Panc1 (cell line): ENCODE measurements at regions not wholly inside any gene's neighbourhood (a gene's known extent, or its start where the extent isn't known, plus 50 kb on each side); places are given as distances from the start of the nearest gene placed in this dataset.

ENCODE experiments used
- CTCF ChIP-seq: fragments of 450-650 bp; IDR thresholded peaks from 2 replicates; pipeline ENCODE4 v1.5.1; 2017; ENCODE audit warnings: mild to moderate bottlenecking
- POLR2AphosphoS5 ChIP-seq: IDR thresholded peaks from 2 replicates; pipeline ENCODE4 v1.6.1; 2012; ENCODE audit warnings: mild to moderate bottlenecking, low read depth, low read length, moderate library complexity
- SIN3A ChIP-seq: IDR thresholded peaks from 2 replicates; pipeline ENCODE4 v1.6.1; 2012; ENCODE audit warnings: low read depth, mild to moderate bottlenecking, low read length, moderate library complexity, borderline replicate concordance; ENCODE audit not compliant: insufficient read depth
- TCF7L2 ChIP-seq: IDR thresholded peaks from 2 replicates; pipeline ENCODE4 v1.6.1; 2011; ENCODE audit warnings: mild to moderate bottlenecking, low read depth, low read length, inconsistent platforms

GRCh38 chr15:95511671-95512070 lies 818.8 kb upstream of the NR2F2 start:
- TF ChIP-seq CTCF: no peak
- TF ChIP-seq TCF7L2: no peak
- TF ChIP-seq SIN3A: no peak
- TF ChIP-seq POLR2AphosphoS5: no peak
